Fibroblast of skin of back (primary cell): ENCODE measurements at regions not wholly inside any gene's neighbourhood (a gene's known extent, or its start where the extent isn't known, plus 50 kb on each side); places are given as distances from the start of the nearest gene placed in this dataset.
A peak's percentile ranks its signal among the peaks of the same experiment; 100 is the strongest.
"Not testable (repeated sequence)": the region's sequence is repeated elsewhere in the genome, so short reads cannot be mapped to it uniquely, and the experiment has no call there.

Source experiments
- DNase-seq: peaks from one replicate; pipeline ENCODE4 v3.0.0-alpha.2; 2013

DNA sequence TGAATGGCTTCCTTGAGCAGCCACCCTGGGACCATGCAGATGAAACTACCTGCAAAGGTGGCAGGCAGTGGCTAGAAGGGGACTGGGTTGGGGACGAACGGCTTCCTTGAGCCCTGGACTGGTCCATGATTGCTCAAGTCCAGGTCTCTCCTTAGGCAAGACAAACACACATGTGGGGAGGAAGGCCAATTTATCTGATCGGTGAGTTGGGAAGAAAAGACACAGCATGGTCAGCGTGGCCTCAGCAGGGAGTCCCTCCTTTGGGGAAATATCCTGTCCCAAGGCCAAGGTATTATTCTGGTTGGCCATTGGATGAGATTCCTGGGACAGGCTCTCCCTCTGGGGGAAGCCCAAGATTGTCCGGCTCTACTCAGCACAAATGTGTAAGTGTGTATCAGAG, 116.3 kb upstream of the ERG start:
- no peak for DNase-seq

DNA sequence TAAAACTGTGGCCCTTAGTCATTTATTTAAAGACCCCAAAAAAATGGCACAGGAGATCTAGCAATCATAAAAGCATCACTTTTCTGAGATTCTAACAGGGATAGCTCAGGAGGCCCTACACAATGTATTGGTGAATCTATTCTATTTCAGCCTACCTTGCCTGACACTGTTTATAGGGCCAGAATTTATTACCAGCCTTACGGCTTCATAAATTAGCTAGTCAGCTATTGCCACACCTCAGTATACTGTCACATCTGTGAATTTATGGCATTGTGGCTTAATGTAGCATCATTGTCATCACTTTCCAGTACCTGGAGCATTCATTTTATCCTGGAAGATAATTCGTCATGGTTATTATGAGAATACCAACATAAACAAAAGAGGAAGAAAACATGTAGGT, 121.2 kb upstream of the ERG start:
- no peak for DNase-seq

DNA sequence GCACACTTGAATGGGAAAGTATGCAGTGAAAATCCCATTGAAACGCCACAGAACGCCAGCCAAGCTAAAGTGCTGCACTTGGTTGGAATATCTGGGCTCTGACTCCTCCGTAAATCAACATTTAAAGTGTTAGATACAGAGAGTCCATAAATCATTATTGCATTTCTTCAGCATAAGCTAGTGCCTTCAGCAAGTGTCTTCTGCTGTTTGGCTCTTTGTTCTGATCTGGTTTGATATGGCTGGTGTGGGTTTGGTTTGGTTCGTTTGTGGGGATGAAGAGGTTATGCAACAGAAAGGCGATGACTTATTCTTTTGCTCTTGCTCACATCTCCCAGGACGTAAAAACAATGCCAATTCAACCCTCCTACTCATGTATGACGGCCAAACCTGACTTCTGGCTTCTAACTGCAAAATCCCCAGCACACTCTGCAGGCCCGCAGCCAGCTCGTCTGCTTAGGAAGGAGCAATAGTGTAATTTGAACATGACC, 121.8 kb upstream of the ERG start:
- no peak for DNase-seq

DNA sequence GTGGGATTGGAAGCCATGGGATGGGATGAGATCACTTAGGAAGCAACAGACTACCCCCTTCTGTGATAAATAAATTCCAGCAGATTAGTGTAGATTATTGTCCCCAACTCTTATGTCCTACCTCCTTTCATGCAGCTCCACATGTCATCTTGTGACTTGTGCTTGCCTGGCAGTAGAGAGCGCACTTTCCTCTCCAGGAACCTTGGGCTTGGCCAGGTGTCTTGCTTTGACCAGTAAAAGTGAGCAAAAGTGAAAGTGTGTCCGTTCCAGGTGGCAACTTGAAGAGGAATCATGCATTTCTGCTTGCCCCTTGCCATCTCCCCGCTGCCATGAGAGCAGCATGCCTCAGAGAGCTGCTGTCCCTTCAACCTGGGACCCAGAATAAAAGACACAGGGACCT, 122.9 kb upstream of the ERG start:
- no peak for DNase-seq

DNA sequence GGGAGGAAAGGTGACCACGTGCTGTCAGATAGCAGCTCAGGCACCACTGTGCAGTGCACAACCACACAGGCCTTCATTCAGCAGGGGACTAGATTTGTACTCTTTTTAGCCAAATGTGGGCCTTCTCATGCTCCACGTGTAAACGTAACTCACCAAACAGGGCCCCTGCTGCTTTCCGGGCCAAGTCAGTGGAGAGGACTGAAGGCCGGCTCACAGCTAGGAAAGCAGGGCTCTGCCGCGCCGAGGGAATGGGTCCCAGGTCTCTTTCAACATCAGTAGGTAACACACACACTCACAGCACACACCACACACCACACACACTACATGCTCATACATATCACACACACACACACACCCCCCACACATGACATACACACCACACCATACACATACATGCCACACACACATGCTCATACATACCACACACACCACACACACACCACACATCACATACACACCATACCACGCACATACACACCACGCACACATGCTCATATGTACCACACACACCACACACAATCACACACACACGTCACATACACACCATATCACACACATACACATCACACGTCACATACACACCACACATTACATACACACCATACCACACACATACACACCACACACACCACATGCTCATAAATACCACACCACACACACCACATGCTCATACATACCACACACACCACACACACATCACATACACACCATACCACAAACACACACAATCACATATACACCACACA, 124.0 kb upstream of the ERG start:
- no peak for DNase-seq

DNA sequence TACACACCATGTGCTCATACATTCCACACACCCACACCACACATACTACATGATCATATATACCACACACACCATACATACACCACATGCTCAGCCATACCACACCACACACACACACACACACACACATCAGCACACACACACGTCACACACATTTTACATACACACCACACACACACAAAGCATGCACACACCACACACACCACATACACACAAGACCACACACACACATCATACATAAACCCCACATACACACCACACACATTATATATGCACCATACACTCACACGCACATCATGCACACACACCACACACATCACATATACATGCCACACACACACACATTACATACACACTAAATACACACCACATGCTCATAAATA, 124.5 kb upstream of the ERG start:
- DNase-seq, result no peak

DNA sequence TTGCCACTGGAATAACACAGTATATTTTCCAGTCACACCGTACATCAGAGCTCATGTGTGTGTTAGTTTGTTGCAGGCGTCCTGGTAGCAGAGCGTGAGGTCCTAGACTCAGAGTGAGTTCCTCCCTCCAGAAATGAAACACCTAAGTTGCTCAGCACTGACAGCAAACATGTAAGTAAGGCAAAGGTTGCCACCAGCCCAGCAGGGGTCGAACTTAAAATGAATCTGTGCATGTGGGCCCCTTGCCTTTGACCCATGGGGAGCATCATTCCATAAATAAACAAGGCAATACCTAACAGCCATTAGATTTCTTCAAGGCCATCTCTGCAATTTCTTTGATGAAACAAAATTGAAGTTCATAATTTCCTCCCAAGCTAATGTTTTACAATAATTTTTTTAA, 125.3 kb upstream of the ERG start:
- no peak for DNase-seq

DNA sequence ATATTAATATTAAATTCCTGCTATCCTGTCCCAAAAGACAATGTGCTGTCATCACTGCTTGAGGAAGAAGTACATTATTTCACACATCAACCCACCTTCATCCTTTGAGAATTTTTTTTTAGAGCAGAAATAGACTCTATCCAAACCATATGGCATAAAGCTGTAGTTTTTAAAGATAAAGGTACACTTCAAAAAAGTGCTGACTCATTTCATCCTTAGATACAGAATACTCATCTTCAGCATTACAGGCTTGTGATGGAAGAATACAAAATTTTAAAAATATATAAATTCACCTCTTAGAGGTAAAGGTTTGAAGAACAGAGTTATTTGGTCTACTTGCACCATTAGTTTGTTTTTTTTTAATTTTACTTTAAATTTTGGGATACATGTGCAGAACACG, 126.7 kb upstream of the ERG start:
- DNase-seq, result no peak

DNA sequence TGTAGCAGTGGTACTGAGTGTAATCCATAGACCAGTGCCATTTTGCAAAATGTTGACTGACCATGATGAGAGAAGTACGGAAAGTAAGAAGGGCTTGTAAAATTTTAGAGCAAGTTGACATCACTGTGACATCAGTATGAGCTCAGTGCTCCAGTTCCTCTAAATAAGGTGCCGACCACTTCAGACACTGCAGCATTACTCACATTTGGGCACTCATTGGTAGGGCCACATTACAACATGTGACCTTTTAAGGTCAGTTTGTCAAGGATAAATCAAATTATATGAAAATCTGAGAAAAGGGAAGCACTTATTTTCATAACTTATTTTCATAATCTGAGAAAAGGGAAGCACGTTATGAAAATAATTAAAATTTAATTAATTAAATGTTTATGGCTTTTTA, 128.0 kb upstream of the ERG start:
- no peak for DNase-seq

DNA sequence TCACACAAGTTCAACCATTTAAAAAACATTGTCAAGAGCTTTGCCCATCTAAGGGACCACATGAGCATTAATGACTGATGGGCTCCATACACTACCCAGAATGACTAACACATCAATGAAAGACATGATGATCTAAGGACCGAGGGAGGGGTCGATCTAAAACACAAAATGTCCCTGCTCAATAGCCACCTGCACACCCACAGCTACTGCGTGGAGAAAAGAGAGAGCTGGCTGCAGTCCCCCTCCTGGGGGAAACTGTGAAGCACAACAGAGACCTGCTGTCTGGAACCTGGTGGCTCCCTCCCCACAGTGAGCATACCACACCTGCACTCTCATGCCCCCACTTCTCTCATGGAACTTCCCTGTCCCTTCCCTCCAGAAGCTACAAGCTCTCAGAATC, 130.1 kb upstream of the ERG start:
- no peak for DNase-seq

DNA sequence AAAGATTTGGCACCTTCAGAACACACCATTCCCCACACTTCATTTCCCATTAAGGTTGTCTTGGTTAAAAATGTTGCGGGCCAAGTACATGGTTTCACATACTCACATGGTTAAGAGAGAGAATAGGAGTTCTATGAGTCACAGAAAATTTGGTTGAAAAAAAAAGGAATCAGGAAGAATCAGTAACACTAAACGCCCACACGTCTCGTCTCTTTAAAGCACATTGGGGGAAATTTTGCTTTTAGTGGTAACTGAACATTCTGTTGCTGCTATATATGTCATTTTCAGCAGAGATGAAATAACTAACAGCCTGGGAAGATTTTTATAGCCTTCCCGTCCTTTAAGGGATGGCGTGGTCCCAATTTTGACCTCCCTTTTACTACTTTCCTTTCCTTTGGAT, 132.9 kb upstream of the ERG start:
- DNase-seq, result no peak

DNA sequence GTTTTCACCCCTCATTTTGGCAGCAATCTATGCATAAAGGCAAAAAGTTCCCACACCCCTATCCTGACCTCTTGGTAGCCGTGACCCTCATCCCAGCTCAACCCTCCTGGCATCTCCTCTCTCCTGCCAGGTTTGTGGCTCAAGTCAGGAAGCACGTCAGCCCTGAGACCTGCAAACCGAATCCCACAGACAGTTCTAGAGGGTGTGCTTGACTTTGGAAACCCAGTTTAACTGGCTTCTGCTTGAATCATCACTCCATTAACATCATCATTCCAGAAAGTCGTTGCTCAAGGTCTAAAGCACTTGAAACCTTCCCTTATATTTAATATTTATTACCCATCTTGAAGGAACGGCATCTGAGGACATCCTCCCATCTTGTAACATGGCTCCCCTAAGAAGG, 133.4 kb upstream of the ERG start:
- no peak for DNase-seq

DNA sequence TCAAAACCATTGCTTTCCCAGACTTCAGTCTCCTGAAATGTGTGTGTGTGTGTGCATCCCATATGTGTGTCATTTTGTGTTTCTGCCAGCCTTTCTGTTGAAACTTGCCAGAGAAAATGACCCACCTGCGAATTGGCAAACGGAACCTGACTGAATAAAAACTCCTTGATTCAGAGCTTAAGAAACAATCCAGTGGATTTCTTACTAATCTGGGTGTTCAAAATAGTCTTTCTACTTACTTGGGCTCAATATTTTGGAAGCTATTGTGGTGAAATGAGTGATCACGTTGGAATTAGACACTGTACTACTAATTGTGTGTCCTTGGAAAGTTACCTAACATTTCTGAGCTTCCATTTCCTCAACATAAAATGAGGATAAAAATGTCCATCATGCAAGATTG, 138.9 kb upstream of the ERG start:
- DNase-seq, result no peak

DNA sequence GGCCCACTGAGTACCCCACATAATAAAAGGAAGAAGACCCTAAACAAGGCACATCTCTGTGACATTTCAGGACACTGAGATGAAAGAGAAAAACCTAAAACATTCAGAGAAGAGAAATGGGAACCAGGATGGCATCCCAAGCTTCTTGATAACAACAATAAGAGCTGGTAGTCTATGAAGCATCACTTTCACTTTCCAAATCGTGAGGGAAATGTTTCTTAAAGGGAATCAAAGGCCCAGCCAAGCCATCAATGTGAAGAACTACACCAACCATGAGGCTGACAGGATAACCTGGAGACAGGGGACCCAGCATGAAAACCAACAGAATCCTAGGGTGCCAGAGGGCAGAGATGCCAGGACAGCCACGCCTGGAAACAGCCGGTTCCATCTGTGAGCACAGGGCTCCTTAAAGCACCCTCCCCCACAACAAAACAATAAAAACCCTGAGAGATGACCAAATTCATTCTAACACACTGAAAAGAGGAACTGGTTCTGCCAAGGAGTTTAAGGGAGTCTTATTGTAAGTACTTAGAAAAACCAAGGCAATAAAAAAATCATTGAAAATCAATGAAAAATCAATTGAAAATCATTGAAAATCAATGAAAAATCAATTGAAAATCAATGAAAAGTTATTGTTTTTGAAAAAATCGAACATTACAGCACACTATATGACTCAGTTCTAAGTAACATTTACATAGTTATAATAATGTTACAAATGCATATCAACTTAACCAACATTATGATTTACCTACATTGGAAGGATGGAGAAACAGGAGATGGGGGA, 141.5 kb upstream of the ERG start:
- DNase-seq, result no peak

DNA sequence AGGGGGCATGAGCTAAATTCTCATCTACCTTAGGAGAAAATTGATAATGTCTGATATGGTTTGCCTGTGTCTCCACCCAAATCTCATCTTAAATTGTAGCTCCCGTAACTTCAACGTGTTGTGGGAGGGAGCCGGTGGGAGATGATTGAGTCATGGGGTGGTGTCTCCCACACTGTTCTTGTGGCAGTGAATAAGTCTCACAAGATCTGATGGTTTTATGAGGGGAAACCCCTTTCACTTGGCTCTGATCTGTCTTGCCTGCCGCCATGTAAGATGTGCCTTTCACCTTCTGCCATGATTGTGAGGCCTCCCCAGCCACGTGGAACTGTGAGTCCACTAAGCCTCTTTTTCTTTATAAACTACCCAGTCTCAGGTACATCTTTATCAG, 142.1 kb upstream of the ERG start:
- DNase-seq, result not testable (repeated sequence)

DNA sequence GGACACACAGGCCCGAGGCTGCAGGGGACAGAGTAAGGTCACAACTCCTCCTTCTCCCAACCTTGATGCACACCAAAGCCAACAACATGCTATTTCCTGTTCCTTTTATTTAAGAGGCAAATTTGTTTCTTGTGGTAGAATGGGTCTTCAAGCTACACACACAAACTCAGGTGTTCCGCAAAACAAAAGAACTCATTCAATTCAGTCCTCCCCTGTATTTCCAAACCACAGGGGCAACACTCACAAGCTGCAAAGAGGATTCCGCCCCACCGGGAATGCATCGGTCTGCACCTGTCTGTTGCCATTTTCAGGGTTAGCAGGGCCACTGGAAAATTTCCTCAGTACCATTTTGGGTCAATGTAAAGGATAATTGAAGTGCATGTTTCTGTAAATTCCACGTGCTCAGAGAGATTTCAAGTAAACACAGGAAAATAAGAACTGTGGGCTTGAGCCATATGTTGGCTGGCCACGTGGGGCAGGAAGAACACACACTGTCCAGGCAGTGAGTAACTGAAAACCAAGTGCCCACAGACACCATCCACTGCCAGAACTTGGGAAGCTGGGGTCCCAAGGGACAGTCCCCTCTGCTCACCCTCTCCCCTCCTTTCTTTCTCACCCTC, 145.2 kb upstream of the ERG start:
- DNase-seq, result no peak

DNA sequence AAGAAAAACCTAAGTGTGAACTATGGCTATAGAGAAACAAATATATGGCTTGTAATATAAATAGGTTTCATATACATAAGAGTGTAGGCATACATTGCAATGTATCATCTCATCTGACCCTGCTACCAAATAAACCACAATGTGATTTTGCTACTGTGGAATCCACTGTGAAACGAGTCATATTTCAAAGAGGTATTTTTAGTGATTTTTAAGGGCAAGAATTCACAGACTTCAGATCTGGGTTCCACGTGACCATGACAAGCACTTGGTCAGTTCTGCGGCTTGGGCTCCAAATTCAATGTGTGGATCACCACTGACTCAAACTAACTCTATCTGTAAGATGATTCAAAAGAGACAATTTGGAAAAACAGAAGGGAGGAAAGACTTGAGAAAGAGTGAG, 147.0 kb upstream of the ERG start:
- peak; percentile 96 for DNase-seq

DNA sequence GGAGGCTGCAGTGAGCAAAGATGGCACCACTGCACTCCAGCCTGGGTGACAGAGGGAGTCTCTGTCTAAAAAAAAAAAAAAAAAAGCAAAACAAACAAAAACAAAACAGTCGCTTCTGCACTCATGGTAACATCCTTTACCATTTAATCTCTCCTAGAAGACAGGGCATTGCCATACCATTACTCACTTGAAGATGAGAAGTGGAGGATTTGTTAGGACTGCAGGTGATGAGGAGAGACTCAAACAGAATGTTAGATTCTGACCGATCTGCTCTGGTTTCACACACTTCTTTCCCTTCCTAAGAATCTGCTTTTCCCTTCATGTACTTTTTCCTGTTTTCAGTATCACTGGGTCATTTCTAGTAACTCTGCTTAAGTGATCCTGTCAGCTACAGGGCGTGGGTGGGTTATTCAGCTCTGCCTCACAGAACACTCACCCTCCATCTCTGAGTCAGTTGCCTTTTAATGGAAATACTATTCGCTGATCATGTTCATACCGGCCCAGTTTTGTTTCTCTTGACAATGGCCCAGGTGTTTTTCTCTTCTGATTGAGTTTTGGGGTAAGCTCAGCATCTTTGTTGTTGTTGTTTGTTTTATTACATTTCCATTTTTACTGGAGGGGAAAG, 148.0 kb upstream of the ERG start:
- peak; percentile 59 for DNase-seq

DNA sequence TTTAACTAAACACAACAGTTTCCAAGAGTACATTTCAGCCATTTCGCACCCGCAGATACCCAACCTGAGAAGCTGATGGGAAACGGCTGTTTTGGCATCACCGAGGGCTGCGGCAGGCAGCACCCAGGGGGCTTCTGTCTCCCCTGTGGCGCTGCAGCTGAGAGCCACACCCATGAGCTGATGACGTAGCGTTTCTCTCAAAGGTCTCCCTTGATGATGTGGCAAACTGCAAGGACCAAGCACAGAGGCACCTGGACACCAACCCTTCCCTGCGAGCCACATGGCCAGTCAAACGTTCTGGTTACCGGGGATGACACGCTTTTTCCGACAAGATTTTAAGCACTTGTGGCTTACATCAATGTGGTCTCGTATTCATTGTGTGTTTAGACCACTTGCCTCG, 150.8 kb upstream of the ERG start:
- DNase-seq, result no peak

DNA sequence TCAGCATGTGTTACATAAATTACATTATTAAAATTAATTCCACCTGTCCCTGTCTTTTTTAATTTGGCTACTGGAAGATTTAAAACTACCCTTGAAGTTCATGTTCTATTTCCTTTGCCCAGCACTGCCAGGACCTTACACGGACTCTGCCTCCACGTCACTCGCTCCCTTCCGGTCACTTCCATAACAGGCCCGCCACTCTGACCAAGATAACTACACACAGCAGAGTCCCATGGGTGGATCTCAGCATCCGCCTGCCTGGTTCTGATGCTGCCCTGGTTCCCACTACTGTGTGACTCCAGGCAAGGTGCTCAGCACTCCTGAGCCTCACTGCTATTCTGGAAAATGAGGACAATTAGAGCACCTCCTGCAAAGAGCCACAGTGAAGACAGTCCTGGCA, 153.3 kb upstream of the ERG start:
- DNase-seq, result no peak

DNA sequence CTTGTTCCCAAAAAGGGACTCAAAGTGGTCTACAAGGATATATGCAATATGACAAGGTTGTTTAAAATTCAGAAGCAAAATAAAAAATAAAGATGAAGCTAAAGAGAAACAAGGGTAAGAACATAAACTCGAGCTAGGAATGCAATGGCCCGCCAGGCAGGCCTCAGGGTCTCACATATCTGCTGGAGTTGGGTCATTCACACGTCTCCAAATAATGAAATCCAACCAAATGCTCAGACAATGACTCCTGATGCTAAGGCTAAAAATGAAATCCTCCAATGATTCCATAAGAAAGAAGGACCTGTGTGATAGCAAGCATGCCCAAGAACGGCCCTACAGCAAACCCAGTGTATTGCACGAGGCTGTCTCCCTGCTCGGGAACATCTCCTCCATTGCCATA, 153.3 kb upstream of the ETS2 start:
- no peak for DNase-seq

DNA sequence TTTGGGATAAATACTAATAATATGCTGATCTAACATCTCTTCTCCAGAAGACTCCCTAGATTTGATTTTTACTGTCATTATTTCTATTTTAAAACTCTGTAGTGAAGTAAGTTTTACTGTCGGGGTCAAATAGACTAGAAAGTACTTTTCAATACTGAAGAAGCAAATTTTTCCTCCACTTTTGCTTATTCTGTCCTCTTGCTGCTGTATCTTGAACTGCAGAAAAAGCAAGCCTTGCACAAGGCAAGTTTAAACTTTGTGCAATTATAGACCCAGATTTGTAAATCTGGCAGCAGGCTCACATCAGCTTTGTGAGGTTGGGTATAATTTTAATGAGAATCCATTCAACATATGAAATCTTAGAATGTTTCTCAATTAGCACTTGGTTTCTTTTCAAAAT, 151.1 kb upstream of the ETS2 start:
- no peak for DNase-seq

DNA sequence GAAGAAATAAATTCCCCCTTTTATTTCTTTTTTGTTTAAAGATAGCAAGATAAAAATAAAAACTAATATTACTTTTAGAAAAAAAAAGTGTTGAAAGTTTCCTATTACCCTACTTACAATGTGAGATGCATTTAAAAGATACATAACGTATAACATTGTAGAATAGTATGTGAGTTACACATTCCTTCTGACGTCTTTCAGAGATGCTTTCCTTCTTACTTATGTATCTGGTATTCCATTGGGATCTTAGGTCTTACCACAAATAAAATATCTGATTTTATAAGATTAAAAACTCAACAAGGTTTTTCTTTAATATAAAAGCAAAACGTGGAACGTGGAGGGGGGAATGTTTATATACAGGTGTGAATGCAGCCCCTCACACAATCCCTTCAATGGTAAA, 147.2 kb upstream of the ETS2 start:
- peak; percentile 80 for DNase-seq

DNA sequence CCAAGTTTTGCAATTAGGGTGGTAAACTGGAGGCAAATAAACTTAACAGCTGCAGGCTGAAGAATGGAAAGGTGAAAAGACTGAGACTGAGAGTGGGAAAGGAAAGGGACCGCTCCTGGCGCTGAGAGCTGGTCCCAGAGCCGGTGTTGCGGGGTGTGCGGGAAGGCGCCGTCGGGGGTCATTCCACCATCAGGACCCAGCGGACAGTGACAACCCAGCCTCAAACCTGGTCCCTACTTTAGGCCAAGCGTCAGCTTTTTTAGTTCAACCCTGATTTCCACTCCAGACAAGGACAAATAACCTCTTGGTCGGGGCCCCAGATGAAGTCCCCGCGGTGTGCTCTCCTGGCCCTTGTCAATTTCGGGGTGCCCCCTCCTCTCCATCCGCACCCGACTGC, 145.8 kb upstream of the ETS2 start:
- DNase-seq, result no peak
